HG02610 (cell line): ENCODE measurements at regions not wholly inside any gene's neighbourhood (a gene's known extent, or its start where the extent isn't known, plus 50 kb on each side); places are given as distances from the start of the nearest gene placed in this dataset.
"Not testable (repeated sequence)": the region's sequence is repeated elsewhere in the genome, so short reads cannot be mapped to it uniquely, and the experiment has no call there.

ENCODE experiments used
- ATAC-seq: cut with Tn5 transposase; IDR thresholded peaks from one replicate; pipeline ENCODE4 v1.9.1; 2021; ENCODE audit warnings: mild to moderate bottlenecking, moderate library complexity; ENCODE audit not compliant: unreplicated experiment

GRCh38 chr21:31538816-31539215 lies 120.7 kb upstream of the SOD1 start:
- no peak for ATAC-seq

DNA sequence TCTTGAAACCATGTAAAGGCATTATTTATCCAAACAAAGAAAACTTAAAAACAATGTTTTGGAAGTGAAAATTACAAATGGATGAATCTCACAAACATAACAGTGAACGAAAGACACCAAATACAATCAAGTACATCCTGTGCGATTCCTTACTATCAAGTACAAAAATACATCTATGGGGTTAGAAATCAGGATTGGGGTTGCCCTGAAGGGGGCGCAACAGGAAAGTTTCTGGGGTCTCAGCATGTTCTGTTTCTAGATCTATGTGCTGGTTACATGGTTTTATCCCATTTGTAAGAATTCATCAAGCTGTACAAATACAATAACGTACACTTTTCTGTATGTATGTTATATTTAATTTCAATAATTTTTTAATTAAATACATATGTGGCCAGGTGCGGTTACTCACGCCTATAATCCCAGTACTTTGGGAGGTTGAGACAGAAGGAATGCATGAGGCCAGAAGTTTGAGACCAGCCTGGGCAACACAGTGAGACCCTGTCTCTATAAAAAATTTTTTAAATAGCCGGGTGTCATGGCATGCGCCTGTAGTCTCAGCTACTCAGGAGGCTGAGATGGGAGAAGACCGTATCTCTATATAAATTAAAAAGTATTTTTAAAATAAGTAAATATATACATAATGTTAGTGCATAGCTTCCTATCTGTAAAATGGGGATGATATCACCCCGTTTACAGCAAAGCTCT lies 121.5 kb upstream of the SOD1 start:
- no peak for ATAC-seq

- ATAC-seq, result no peak
Observed at GRCh38 chr21:31536138-31536537, 123.4 kb upstream of the SOD1 start.

DNA sequence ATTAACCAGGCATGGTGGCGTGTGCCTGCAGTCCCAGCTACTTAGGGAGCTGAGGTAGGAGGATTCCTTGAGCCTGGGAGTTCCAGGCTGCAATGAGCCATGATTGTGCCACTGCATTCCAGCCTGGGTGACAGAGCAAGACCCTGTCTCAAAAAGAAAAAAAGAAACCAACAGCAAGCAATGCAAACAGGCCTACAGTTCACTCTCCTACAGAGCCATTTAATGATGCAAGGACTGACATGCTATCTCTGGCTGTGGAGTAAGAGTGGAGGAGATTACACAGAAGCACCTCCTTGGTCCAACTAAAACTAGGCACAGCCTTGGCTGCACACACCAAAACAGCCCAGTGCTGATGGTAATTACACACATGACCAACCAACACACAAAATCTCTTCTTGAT lies 127.5 kb upstream of the SOD1 start:
- ATAC-seq, result no peak

- no peak for ATAC-seq
Observed at GRCh38 chr21:31530897-31531705, 128.4 kb upstream of the SOD1 start.

DNA sequence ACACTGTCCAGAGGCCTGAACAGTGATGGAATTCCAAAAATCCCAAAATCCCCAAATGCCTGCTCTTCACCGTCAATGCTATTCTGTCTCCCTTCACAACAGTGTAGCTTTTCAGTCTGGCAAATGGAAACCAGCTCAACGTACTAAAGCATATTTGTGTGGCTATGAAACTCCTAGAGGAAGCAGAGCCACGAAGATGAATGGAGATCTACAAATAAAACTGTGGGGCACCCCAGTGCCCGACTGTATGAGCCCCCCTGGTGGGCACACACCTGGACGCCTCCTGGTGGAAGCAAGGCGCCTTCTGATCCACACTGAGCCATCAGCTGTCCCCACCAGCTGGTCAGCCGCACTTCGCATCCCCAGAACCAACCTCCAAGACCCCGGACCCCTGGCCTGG lies 129.1 kb upstream of the SOD1 start:
- no peak for ATAC-seq

GRCh38 chr21:31529406-31529805 lies 130.1 kb upstream of the SOD1 start:
- ATAC-seq, result no peak

DNA sequence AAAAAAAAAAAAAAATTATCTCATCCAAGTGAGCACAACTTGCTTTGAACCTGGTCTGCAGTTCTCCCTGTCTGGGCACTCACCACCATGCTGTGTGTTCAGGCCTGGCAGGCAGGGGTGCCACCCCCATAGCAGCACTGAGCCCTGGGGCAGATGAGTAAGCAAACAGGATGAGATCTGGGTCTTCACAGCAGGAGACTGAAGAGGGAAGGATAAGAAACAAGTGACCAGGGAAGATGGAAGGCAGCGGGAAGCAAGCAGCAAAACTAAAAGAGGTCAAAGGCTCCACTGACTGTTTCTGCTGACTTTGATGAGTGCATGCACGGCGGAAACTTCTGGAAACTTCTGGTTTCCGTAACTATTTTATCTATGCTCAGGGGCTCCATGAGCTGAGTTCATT lies 133.5 kb upstream of the SOD1 start:
- no peak for ATAC-seq

GRCh38 chr21:31524140-31524539 lies 135.4 kb upstream of the SOD1 start:
- no peak for ATAC-seq

- no peak for ATAC-seq
Observed at GRCh38 chr21:31521515-31521914, 138.0 kb upstream of the SOD1 start.

DNA sequence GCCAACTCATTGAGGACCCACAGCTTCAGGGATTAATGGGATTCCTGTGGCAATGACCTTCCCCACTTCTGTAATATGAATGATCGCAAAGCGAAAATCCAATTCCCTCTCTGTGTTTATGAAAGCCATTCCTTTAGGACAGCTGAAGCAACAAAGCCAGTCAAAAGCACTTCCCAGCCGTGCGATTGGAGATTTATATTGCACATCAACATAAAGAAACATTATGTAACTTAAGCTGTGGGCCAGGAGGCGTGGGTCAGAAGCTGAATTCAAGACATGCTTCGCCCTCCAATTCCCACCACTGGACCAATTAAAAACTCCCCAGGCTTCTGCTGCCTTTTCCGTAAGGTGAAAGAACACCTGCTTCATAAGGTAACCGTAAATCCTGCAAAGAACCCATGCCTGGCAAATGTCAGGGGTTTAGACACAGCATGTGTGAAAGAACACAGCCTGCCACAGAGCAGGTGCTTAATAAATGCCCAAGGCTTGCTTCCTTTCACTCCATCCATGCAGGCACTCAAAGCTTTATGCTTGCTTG lies 138.9 kb upstream of the SOD1 start:
- ATAC-seq, result no peak

- no peak for ATAC-seq
Observed at GRCh38 chr21:31518580-31518979, 140.9 kb upstream of the SOD1 start.

GRCh38 chr21:31517664-31518414 lies 141.7 kb upstream of the SOD1 start:
- peak; percentile 41 for ATAC-seq

DNA sequence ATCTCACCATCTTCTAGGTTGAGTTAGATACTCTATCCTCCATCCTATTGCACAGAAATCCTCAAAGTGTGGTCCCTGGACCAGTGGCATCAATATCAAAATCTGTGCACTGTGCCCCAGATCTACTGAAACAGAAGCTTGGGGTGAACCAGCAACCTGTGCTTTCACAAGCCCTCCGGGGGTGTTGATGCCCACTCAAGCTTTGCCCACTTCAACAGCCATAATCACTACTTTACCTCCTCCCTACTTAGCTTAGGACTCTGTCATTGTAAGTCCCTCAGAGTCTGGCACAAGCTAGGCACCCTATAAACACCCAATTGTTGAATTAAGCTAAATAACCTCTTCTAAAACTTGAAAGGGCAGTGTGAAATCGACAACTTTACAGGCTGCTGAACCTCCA lies 144.2 kb upstream of the SOD1 start:
- ATAC-seq, result no peak

GRCh38 chr21:31514598-31514997 lies 144.9 kb upstream of the SOD1 start:
- no peak for ATAC-seq

GRCh38 chr21:31513541-31513940 lies 146.0 kb upstream of the SOD1 start:
- not testable (repeated sequence) for ATAC-seq

DNA sequence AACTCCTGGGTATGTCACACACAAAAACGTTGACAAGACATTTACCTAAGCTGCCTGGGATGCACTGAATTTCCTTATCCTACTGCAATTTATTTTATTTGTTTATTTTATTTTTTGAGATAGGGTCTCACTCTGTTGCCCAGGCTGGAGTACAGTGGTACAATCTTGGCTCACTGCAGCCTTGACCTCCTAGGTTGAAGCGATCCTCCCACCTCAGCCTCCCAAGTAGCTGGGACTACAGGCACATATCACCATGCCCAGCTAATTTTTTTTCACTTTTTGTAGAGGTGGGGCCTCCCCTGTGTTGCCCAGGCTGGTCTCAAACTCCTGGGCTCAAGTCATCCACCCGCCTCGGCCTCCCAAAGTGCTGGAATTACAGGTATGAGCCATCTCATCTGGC lies 147.5 kb upstream of the SOD1 start:
- not testable (repeated sequence) for ATAC-seq

DNA sequence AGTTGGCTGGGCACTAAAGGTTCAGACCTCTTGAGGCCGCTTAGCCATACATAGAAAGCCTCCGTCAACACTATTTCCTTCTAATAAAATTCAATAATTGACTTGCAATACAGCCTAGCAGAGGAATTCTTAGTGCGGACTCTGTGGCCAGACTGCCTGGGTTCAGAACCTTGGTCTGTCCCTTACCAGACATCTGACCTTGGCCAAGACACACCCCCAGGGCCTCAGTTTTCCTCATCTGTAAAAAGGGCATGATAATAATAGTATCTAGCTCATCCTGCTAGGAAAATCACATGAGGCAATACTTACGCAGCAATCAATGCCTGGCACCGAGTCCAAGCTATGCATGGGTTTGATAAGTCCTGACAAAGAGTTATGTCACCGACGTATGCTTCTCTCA lies 148.2 kb upstream of the SOD1 start:
- no peak for ATAC-seq

DNA sequence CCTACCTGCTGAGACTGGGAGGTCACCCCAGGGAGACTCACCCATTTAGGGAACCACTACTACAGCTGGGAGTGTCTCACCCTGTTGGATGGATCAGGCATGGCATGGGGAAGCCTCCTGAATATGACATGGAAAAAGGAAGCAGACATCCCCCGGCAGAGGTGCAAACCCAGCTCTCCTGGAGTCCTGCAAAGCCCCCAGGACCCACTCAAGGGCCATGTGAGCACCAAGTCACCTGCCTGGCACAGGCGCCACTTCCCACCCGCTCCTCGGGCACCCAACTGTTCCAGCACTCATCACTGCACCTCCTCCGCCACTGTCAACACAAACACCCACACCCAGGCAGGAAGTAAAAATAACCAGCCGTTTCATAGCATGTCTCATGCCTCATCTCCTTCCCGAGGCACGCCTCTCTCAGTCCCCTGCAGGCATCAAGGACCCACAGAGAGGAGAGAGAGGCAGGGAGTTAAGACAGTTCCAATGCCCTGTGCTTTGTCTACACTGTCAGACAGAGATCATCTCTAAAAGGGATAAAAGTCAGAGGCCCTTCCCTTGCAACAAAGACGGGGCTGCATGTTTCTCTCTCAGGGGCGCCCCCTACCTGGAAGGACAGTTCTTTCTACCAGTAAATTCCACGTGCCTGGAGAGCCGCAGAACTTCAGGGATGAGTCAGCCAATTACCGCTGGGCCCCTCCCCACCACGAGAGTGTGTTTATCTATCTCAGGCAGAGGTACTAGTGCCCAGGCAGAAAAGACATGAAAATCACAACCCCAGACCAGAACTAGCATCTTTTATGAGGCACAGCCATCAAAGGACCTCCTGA lies 150.1 kb upstream of the SOD1 start:
- ATAC-seq, result peak; percentile 43

GRCh38 chr21:31505975-31506374 lies 153.5 kb upstream of the SOD1 start:
- no peak for ATAC-seq

DNA sequence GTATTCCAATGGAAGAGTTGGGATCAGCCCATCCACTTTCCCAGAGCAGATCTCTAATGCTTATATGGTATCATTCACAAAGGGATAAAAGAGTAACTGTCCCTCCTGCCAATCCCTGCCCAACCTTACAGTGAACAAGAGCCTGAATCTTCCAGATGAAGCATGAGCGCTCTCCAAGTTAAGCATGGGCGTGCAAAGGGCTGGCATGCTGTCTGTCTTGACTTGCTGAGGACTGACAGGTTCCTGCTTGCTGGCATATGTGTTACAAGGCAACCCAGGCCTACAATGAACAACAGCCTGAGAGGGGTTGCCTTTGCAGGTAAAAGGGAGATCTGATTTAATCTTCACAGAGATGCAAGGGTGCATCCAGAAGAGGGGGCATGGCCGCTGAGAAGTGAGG lies 155.6 kb upstream of the SOD1 start:
- no peak for ATAC-seq
